ENCODE measurements at regions not wholly inside any gene's neighbourhood (a gene's known extent, or its start where the extent isn't known, plus 50 kb on each side); places are given as distances from the start of the nearest gene placed in this dataset.

GRCh38 chr4:24476282-24476681 is 108.1 kb downstream of the DHX15 start:
- Mint-ChIP-seq H3K27me3 (peaks cover 22% of the 10 kb centered on the region), H3K4me1 (peaks cover 13% of the 10 kb centered on the region), H3K36me3 (peaks cover 1% of the 10 kb centered on the region), H3K27ac (no peak overlapping the region), H3K9me3 (no peaks in the 10 kb centered on the region), H3K4me3 (no peak overlapping the region)
- no peak for ATAC-seq (ENCODE audit: low read depth)
- no peak for DNase-seq (ENCODE audit: low spot score in 2 of 2)

- ATAC-seq (ENCODE audit: low read depth) = no peak
- no peak for DNase-seq (ENCODE audit: low spot score in 2 of 2)
- no peaks in the 10 kb centered on the region for H3K9me3 Mint-ChIP-seq
- no peak overlapping the region for H3K27ac Mint-ChIP-seq
- no peak overlapping the region for H3K4me3 Mint-ChIP-seq
- peaks cover 1% of the 10 kb centered on the region for H3K36me3 Mint-ChIP-seq
- H3K27me3 Mint-ChIP-seq = peaks cover 23% of the 10 kb centered on the region
- H3K4me1 Mint-ChIP-seq = peaks cover 15% of the 10 kb centered on the region
Observed at GRCh38 chr4:24475756-24476155, 108.6 kb downstream of the DHX15 start.

- Mint-ChIP-seq H3K36me3 (peaks cover 1% of the 10 kb centered on the region), H3K9me3 (no peaks in the 10 kb centered on the region), H3K4me1 (peaks cover 24% of the 10 kb centered on the region), H3K4me3 (peak overlapping the region; percentile 92), H3K27ac (peak overlapping the region; percentile 85), H3K27me3 (peaks cover 26% of the 10 kb centered on the region)
- ATAC-seq (ENCODE audit: low read depth) (no peak), DNase-seq (ENCODE audit: low spot score in 2 of 2) (no peak)
Observed at GRCh38 chr4:24473309-24473721, 111.0 kb downstream of the DHX15 start.

GRCh38 chr4:24472514-24473308 is 111.6 kb downstream of the DHX15 start:
- Mint-ChIP-seq H3K4me1 (peaks cover 24% of the 10 kb centered on the region), H3K4me3 (peak overlapping the region; percentile 92), H3K27ac (peak overlapping the region; percentile 85), H3K27me3 (peaks cover 23% of the 10 kb centered on the region), H3K9me3 (no peaks in the 10 kb centered on the region), H3K36me3 (peaks cover 1% of the 10 kb centered on the region)
- ATAC-seq (ENCODE audit: low read depth) = peak; percentile 69
- peak; percentile 55 to 56 for DNase-seq (ENCODE audit: low spot score in 2 of 2)

- Mint-ChIP-seq H3K4me1 (peaks cover 24% of the 10 kb centered on the region), H3K4me3 (peak overlapping the region; percentile 92), H3K27me3 (peaks cover 23% of the 10 kb centered on the region), H3K36me3 (peaks cover 1% of the 10 kb centered on the region), H3K9me3 (no peaks in the 10 kb centered on the region), H3K27ac (peak overlapping the region; percentile 85)
- ATAC-seq (ENCODE audit: low read depth) = no peak
- DNase-seq (ENCODE audit: low spot score in 2 of 2) = no peak
Observed at GRCh38 chr4:24472161-24472510, 112.2 kb downstream of the DHX15 start.

GRCh38 chr4:24471486-24472160 is 112.7 kb downstream of the DHX15 start:
- Mint-ChIP-seq H3K9me3 (no peaks in the 10 kb centered on the region), H3K27ac (peak overlapping the region; percentile 85), H3K4me3 (peak overlapping the region; percentile 92), H3K36me3 (peaks cover 1% of the 10 kb centered on the region), H3K27me3 (peaks cover 25% of the 10 kb centered on the region), H3K4me1 (peaks cover 24% of the 10 kb centered on the region)
- DNase-seq (ENCODE audit: low spot score in 2 of 2) (peak in 1 of 2 donors; percentile 12), ATAC-seq (ENCODE audit: low read depth) (no peak)

- H3K27me3 Mint-ChIP-seq = peaks cover 23% of the 10 kb centered on the region
- peak overlapping the region; percentile 92 for H3K4me3 Mint-ChIP-seq
- H3K27ac Mint-ChIP-seq = peak overlapping the region; percentile 54
- ATAC-seq (ENCODE audit: low read depth) (peak; percentile 17), DNase-seq (ENCODE audit: low spot score in 2 of 2) (peak in 1 of 2 donors; percentile 13)
- H3K9me3 Mint-ChIP-seq = no peaks in the 10 kb centered on the region
- H3K36me3 Mint-ChIP-seq = peaks cover 1% of the 10 kb centered on the region
- H3K4me1 Mint-ChIP-seq = peaks cover 24% of the 10 kb centered on the region
Observed at GRCh38 chr4:24470666-24471485, 113.5 kb downstream of the DHX15 start.

GRCh38 chr4:24468071-24468470 is 116.3 kb downstream of the DHX15 start:
- no peak for DNase-seq (ENCODE audit: low spot score in 2 of 2)
- no peak overlapping the region for H3K4me3 Mint-ChIP-seq
- H3K9me3 Mint-ChIP-seq = no peaks in the 10 kb centered on the region
- no peak overlapping the region for H3K27ac Mint-ChIP-seq
- H3K36me3 Mint-ChIP-seq = peaks cover 1% of the 10 kb centered on the region
- ATAC-seq (ENCODE audit: low read depth) = no peak
- peaks cover 26% of the 10 kb centered on the region for H3K27me3 Mint-ChIP-seq
- H3K4me1 Mint-ChIP-seq = peaks cover 21% of the 10 kb centered on the region

GRCh38 chr4:24464566-24464965 is 119.8 kb downstream of the DHX15 start:
- Mint-ChIP-seq H3K27me3 (peaks cover 27% of the 10 kb centered on the region), H3K4me3 (no peak overlapping the region), H3K9me3 (peaks cover 3% of the 10 kb centered on the region), H3K4me1 (no peaks in the 10 kb centered on the region), H3K27ac (no peak overlapping the region), H3K36me3 (peaks cover 2% of the 10 kb centered on the region)
- DNase-seq (ENCODE audit: low spot score in 2 of 2) = no peak
- ATAC-seq (ENCODE audit: low read depth) = no peak

GRCh38 chr4:24456431-24456830 is 127.9 kb downstream of the DHX15 start:
- Mint-ChIP-seq H3K27me3 (peaks cover 5% of the 10 kb centered on the region), H3K9me3 (peaks cover 2% of the 10 kb centered on the region), H3K27ac (no peak overlapping the region), H3K4me3 (no peak overlapping the region), H3K36me3 (no peaks in the 10 kb centered on the region), H3K4me1 (no peaks in the 10 kb centered on the region)
- DNase-seq (ENCODE audit: low spot score in 2 of 2) = no peak
- ATAC-seq (ENCODE audit: low read depth) = no peak

GRCh38 chr4:24453951-24454350 is 130.4 kb downstream of the DHX15 start:
- Mint-ChIP-seq H3K4me1 (no peaks in the 10 kb centered on the region), H3K27me3 (peaks cover 8% of the 10 kb centered on the region), H3K9me3 (peaks cover 2% of the 10 kb centered on the region), H3K36me3 (no peaks in the 10 kb centered on the region), H3K27ac (no peak overlapping the region), H3K4me3 (no peak overlapping the region)
- DNase-seq (ENCODE audit: low spot score in 2 of 2) (no peak), ATAC-seq (ENCODE audit: low read depth) (no peak)

GRCh38 chr4:24451870-24452269 is 132.5 kb downstream of the DHX15 start:
- Mint-ChIP-seq H3K27ac (no peak overlapping the region), H3K9me3 (peaks cover 2% of the 10 kb centered on the region)

GRCh38 chr4:24443200-24443599 is 141.2 kb downstream of the DHX15 start:
- no peaks in the 10 kb centered on the region for H3K9me3 Mint-ChIP-seq
- no peak overlapping the region for H3K27ac Mint-ChIP-seq
- H3K27me3 Mint-ChIP-seq = peaks cover 13% of the 10 kb centered on the region
- ATAC-seq (ENCODE audit: low read depth) (no peak), DNase-seq (ENCODE audit: low spot score in 2 of 2) (no peak)
- H3K4me1 Mint-ChIP-seq = no peaks in the 10 kb centered on the region
- H3K4me3 Mint-ChIP-seq = no peak overlapping the region
- H3K36me3 Mint-ChIP-seq = no peaks in the 10 kb centered on the region

More at GRCh38 chr4:24451870-24452269, 132.5 kb downstream of the DHX15 start:
- Mint-ChIP-seq H3K36me3 (no peaks in the 10 kb centered on the region), H3K27me3 (peaks cover 16% of the 10 kb centered on the region), H3K4me3 (no peak overlapping the region), H3K4me1 (no peaks in the 10 kb centered on the region)
- DNase-seq (ENCODE audit: low spot score in 2 of 2) = no peak
- no peak for ATAC-seq (ENCODE audit: low read depth)

- Mint-ChIP-seq H3K9me3 (no peaks in the 10 kb centered on the region), H3K4me3 (no peak overlapping the region), H3K27me3 (peaks cover 12% of the 10 kb centered on the region), H3K36me3 (no peaks in the 10 kb centered on the region), H3K27ac (no peak overlapping the region), H3K4me1 (no peaks in the 10 kb centered on the region)
- ATAC-seq (ENCODE audit: low read depth) (no peak), DNase-seq (ENCODE audit: low spot score in 2 of 2) (no peak)
Observed at GRCh38 chr4:24440765-24441164, 143.6 kb downstream of the DHX15 start.

All from memory B cell (primary cell).